Mucosa of descending colon (tissue), 3 donors: ENCODE measurements at regions not wholly inside any gene's neighbourhood (a gene's known extent, or its start where the extent isn't known, plus 50 kb on each side); places are given as distances from the start of the nearest gene placed in this dataset.

Source experiments
- ATAC-seq: fragments of 200-7000 bp; cut with Tn5 transposase; one replicate; pipeline ENCODE4 v1.9.1; 2020; ENCODE audit warnings: mild to moderate bottlenecking, moderate library complexity
- DNase-seq, 3 donors: peaks; one replicate each; pipeline ENCODE4 v3.0.0-alpha.2; 2020
- H3K36me3 ChIP-seq: fragments of 200-600 bp; one replicate; pipeline ENCODE4 v1.8.0; 2021; ENCODE audit warnings: low read depth, mild to moderate bottlenecking
- H3K4me1 ChIP-seq: fragments of 200-600 bp; one replicate; pipeline ENCODE4 v1.8.0; 2021; ENCODE audit warnings: low read depth, mild to moderate bottlenecking
- H3K4me3 ChIP-seq: fragments of 200-600 bp; one replicate; pipeline ENCODE4 v1.8.0; 2021; ENCODE audit warnings: mild to moderate bottlenecking
- H3K9me3 ChIP-seq: fragments of 200-600 bp; one replicate; pipeline ENCODE4 v1.8.0; 2021; ENCODE audit warnings: mild to moderate bottlenecking
- intact Hi-C, 2 donors: fragments of 100-400 bp; cut with DNase I in 1 of 2; cut with micrococcal nuclease in 1 of 2; formaldehyde crosslinking; loops; one replicate each; pipeline versions ENCODE4 v1.11.0 to v1.11.1; 2022; cut with DNase I, micrococcal nuclease
- TF ChIP-seq, protein P1 (sequence below): fragments of 200-600 bp; IDR thresholded peaks from one replicate; pipeline ENCODE4 v1.8.0; 2022; ENCODE audit warnings: antibody characterized with exemption, mild to moderate bottlenecking
- donor health status: DM: no; HTN: no; CAD: no; lungs with moderate emphysema.
- donor health status: DM: no; HTN: no; CAD: no.
- donor health status: DM: no; HTN: yes; CAD: no.

- TF ChIP-seq, protein P1, sequence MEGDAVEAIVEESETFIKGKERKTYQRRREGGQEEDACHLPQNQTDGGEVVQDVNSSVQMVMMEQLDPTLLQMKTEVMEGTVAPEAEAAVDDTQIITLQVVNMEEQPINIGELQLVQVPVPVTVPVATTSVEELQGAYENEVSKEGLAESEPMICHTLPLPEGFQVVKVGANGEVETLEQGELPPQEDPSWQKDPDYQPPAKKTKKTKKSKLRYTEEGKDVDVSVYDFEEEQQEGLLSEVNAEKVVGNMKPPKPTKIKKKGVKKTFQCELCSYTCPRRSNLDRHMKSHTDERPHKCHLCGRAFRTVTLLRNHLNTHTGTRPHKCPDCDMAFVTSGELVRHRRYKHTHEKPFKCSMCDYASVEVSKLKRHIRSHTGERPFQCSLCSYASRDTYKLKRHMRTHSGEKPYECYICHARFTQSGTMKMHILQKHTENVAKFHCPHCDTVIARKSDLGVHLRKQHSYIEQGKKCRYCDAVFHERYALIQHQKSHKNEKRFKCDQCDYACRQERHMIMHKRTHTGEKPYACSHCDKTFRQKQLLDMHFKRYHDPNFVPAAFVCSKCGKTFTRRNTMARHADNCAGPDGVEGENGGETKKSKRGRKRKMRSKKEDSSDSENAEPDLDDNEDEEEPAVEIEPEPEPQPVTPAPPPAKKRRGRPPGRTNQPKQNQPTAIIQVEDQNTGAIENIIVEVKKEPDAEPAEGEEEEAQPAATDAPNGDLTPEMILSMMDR, result no peak
- intact Hi-C loops, result no loop called here
- ATAC-seq, result no peak
- no peak for DNase-seq
- no peaks in the 10 kb centered on the region for H3K9me3 ChIP-seq
- H3K4me1 ChIP-seq, result peaks cover 10% of the 10 kb centered on the region
- no peak overlapping the region for H3K4me3 ChIP-seq
- H3K36me3 ChIP-seq, result no peaks in the 10 kb centered on the region
These were observed 84.8 kb upstream of the ZNF217 start for GRCh38 chr20:53678315-53678989.

DNA sequence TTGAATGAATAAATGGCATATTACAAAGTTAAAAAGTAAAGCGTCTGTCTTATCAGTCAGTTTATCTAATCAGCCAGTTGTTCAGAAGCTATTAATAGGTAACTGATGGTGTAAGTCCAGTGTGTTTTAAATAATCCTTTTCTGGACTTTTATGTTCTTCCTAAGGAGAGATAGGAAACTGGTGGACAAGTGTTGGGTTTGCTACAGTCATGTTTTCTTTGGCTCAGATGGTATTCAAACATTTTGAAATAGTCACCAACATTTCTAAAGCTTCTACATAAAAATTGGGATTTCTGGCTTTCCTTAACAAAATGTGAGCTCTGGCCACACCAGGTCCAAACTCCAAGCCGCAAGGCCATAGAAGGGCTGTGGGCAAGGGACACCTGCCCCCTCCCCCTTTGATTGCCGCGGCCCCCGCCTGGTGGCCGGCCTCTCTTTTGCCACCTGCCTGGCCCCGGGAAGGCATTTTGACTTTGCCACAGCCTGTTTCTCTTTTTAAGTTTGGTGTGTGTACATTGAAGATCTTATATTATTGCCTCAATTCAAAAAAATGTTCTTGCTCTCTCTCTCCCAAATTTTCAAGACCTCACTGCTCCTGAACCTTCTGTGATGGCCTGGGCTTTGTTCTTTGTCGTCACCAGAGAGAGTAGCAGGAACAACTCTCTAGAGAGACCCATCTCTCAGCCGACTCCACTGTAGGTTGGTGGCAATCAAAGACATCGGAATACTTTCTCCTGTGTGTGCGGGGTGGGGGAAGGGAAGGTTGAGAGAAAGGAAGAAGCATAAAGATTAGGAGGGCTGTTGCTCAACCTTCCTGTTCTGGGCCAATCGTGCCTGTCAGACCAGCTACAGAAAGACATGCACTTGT lies 84.0 kb upstream of the ZNF217 start:
- Histone ChIP-seq H3K36me3 (no peaks in the 10 kb centered on the region), H3K4me3 (no peak overlapping the region), H3K4me1 (peaks cover 10% of the 10 kb centered on the region), H3K9me3 (no peaks in the 10 kb centered on the region)
- DNase-seq (peak in 1 of 3 donors; percentile 81), ATAC-seq (peak; percentile 95)
- intact Hi-C loops, result no loop called here
- TF ChIP-seq, protein P1, result no peak

- TF ChIP-seq, protein P1, result no peak
- DNase-seq (no peak), ATAC-seq (no peak)
- H3K4me1 ChIP-seq, result peaks cover 10% of the 10 kb centered on the region
- intact Hi-C loops, result no loop called here
- no peaks in the 10 kb centered on the region for H3K9me3 ChIP-seq
- H3K36me3 ChIP-seq, result no peaks in the 10 kb centered on the region
- H3K4me3 ChIP-seq, result no peak overlapping the region
These were observed 83.3 kb upstream of the ZNF217 start for GRCh38 chr20:53676987-53677386.

DNA sequence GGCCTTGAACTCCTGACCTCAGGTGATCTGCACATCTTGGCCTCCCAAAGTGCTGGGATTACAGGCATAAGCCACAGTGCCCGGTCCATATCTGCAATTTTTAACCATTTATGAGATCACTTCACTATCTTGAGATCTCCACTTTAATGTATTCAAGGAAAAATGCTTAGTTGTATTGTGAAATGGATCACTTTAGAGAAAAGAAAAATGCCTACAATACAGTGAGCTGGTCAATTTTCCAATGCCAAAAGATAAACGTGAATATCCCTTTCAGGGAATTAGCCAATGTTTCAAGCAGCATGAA lies 82.8 kb upstream of the ZNF217 start:
- H3K4me1 ChIP-seq, result peaks cover 10% of the 10 kb centered on the region
- no peak for ATAC-seq
- no peaks in the 10 kb centered on the region for H3K36me3 ChIP-seq
- TF ChIP-seq, protein P1, result no peak
- H3K4me3 ChIP-seq, result no peak overlapping the region
- intact Hi-C loops, result no loop called here
- no peak for DNase-seq
- no peaks in the 10 kb centered on the region for H3K9me3 ChIP-seq

DNA sequence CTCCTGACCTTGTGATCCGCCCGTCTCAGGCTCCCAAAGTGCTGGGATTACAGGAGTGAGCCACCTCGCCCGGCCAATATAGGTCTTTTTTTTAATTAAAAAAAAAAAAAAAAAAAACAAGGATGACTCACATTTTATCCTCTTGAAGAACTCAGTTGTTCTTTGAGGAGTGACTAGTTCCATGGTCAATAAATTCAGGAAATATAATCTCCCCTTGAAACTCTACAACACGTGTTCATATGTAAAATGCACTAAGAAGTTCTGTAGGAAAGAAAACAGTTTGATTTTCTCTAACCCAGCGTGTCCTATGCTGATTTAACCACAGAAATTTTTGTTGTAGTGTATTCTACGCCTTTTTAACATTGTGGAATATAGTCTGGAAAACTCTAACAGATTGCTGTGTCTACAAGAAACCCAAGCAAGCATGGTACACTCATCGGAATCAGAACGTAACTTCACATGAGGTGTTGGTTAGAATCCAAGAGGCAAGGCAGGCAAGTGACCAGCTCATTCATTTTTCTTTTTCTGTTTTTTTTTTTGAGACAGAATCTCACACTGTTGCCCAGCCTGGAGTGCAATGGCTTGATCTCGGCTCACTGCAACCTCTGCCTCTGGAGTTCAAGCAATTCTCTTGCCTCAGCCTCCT lies 79.0 kb upstream of the ZNF217 start:
- intact Hi-C loops, result no loop called here
- no peaks in the 10 kb centered on the region for H3K36me3 ChIP-seq
- DNase-seq (no peak), ATAC-seq (no peak)
- no peak overlapping the region for H3K4me3 ChIP-seq
- TF ChIP-seq, protein P1, result no peak
- peaks cover 13% of the 10 kb centered on the region for H3K4me1 ChIP-seq
- H3K9me3 ChIP-seq, result no peaks in the 10 kb centered on the region
